PC-3 (cell line): ENCODE measurements at regions not wholly inside any gene's neighbourhood (a gene's known extent, or its start where the extent isn't known, plus 50 kb on each side); places are given as distances from the start of the nearest gene placed in this dataset.

Experiments
- ATAC-seq: fragments of 200-7000 bp; cut with Tn5 transposase; 2 replicates; pipeline ENCODE4 v1.9.1; 2020; ENCODE audit warnings: mild to moderate bottlenecking, moderate library complexity
- BruUV-seq: library from RNA; stranded (reverse); fragments of 400-500 nt; replicated peaks from 2 replicates; lab custom pipeline; 2021; lab: Mats Ljungman, UMichigan
- CTCF ChIA-PET: fragments of 300-600 bp; sonication (Branson Sonifier 250); formaldehyde crosslinking; loops from one replicate; lab custom pipeline; 2022; ENCODE audit warnings: antibody characterized with exemption; lab: Charles Lee
- POLR2A ChIA-PET: fragments of 300-600 bp; sonication (Branson Sonifier 250); formaldehyde crosslinking; loops from one replicate; lab custom pipeline; 2022; ENCODE audit warnings: antibody characterized with exemption; ENCODE audit not compliant: unreplicated experiment; lab: Charles Lee
- DNase-seq: peaks from one replicate; pipeline ENCODE4 v3.0.0-alpha.2; 2015
- H2AFZ ChIP-seq: fragments of 300-600 bp; sonication (generic); 2 replicates; pipeline ENCODE4 v1.6.0; 2016; ENCODE audit warnings: antibody characterized with exemption, low read length
- H3F3A ChIP-seq: fragments of 300-600 bp; sonication (generic); one replicate; pipeline ENCODE4 v1.6.0; 2017; ENCODE audit warnings: antibody characterized with exemption, low read length, control low read depth, mild to moderate bottlenecking; ENCODE audit not compliant: unreplicated experiment
- H3K27ac ChIP-seq: fragments of 300-600 bp; sonication (generic); 2 replicates; pipeline ENCODE4 v1.5.1; 2016; ENCODE audit warnings: mild to moderate bottlenecking, low read length
- H3K27me3 ChIP-seq: fragments of 300-600 bp; sonication (generic); 2 replicates; pipeline ENCODE4 v1.6.1; 2016; ENCODE audit warnings: low read length, mixed read lengths
- H3K36me3 ChIP-seq: fragments of 300-600 bp; sonication (generic); 2 replicates; pipeline ENCODE4 v1.6.1; 2016; ENCODE audit warnings: low read depth, mixed run types, low read length, mixed read lengths
- H3K4me1 ChIP-seq: fragments of 300-600 bp; sonication (generic); 2 replicates; pipeline ENCODE4 v1.5.1; 2016; ENCODE audit warnings: low read length; ENCODE audit not compliant: insufficient read depth
- H3K4me2 ChIP-seq: fragments of 300-600 bp; sonication (generic); 2 replicates; pipeline ENCODE4 v1.6.0; 2016; ENCODE audit warnings: low read length
- H3K4me3 ChIP-seq: fragments of 300-600 bp; sonication (generic); 2 replicates; pipeline ENCODE4 v1.5.1; 2016; ENCODE audit warnings: mild to moderate bottlenecking, low read length, mixed read lengths
- H3K79me2 ChIP-seq: fragments of 300-600 bp; sonication (generic); 2 replicates; pipeline ENCODE4 v1.6.1; 2017; ENCODE audit warnings: low read length, mixed read lengths
- H3K9ac ChIP-seq: fragments of 300-600 bp; sonication (generic); 2 replicates; pipeline ENCODE4 v1.6.0; 2016; ENCODE audit warnings: mild to moderate bottlenecking, low read length
- H3K9me2 ChIP-seq: fragments of 300-600 bp; sonication (generic); replicated peaks from 2 replicates; pipeline ENCODE4 v1.6.1; 2016; ENCODE audit warnings: mixed run types, low read length, mixed read lengths
- H3K9me3 ChIP-seq: fragments of 300-600 bp; sonication (generic); 2 replicates; pipeline ENCODE4 v1.6.1; 2016; ENCODE audit warnings: low read length, mixed read lengths
- H4K20me1 ChIP-seq: fragments of 300-600 bp; sonication (generic); 2 replicates; pipeline ENCODE4 v1.6.1; 2016; ENCODE audit warnings: low read length, mixed read lengths
- EZH2 ChIP-seq: fragments of 300-600 bp; sonication (generic); IDR thresholded peaks from one replicate; pipeline ENCODE4 v1.6.1; 2017; ENCODE audit warnings: antibody characterized with exemption, mild to moderate bottlenecking, low read length; ENCODE audit not compliant: unreplicated experiment
- EZH2phosphoT487 ChIP-seq: fragments of 300-600 bp; sonication (generic); IDR thresholded peaks from 2 replicates; pipeline ENCODE4 v1.6.1; 2018; ENCODE audit warnings: mild to moderate bottlenecking, antibody characterized with exemption, low read length, borderline replicate concordance
- intact Hi-C: fragments of 100-400 bp; cut with micrococcal nuclease; formaldehyde crosslinking; loops from 2 replicates; pipeline ENCODE4 v1.9.0; 2023
- TF ChIP-seq, protein P1 (sequence below): fragments of 300-600 bp; sonication (generic); conservative IDR thresholded peaks from 2 replicates; pipeline ENCODE4 v1.5.1; 2017; ENCODE audit warnings: antibody characterized with exemption, low read depth, mild to moderate bottlenecking, low read length

DNA sequence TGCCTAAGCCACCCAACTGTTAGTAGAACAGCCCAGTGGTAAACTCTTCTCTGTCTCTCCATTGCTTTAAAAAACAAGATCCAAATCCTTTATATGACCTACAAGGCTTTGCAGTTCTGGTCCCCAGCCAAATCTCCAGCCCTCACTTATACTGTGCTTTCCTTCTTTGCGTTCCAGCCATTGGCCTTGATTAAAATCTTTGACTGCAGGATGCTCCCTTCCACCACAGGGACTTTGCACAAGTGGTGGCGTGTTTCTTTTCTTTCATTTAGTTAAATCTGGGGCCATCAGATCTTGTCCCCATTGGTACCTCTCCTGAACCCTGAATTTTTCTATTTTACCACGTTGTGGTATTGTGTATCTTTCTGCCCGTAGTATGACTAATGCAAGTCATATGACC, 183.7 kb downstream of the VRK1 start:
- Histone ChIP-seq H3K27ac (no peak overlapping the region), H3F3A (no peaks in the 10 kb centered on the region), H3K27me3 (no peaks in the 10 kb centered on the region), H3K4me2 (no peak overlapping the region), H2AFZ (no peak overlapping the region), H3K36me3 (no peaks in the 10 kb centered on the region), H3K9me2 (no peaks in the 10 kb centered on the region), H3K4me1 (no peaks in the 10 kb centered on the region), H3K9me3 (no peaks in the 10 kb centered on the region), H3K9ac (no peak overlapping the region), H3K4me3 (no peak overlapping the region), H4K20me1 (no peaks in the 10 kb centered on the region), H3K79me2 (no peaks in the 10 kb centered on the region)
- POLR2A ChIA-PET = no interaction called here
- no peak for DNase-seq
- intact Hi-C loops = no loop called here
- ATAC-seq = no peak
- CTCF ChIA-PET = no interaction called here
- BruUV-seq = no TSS peak
- TF ChIP-seq EZH2phosphoT487 = no peak

DNA sequence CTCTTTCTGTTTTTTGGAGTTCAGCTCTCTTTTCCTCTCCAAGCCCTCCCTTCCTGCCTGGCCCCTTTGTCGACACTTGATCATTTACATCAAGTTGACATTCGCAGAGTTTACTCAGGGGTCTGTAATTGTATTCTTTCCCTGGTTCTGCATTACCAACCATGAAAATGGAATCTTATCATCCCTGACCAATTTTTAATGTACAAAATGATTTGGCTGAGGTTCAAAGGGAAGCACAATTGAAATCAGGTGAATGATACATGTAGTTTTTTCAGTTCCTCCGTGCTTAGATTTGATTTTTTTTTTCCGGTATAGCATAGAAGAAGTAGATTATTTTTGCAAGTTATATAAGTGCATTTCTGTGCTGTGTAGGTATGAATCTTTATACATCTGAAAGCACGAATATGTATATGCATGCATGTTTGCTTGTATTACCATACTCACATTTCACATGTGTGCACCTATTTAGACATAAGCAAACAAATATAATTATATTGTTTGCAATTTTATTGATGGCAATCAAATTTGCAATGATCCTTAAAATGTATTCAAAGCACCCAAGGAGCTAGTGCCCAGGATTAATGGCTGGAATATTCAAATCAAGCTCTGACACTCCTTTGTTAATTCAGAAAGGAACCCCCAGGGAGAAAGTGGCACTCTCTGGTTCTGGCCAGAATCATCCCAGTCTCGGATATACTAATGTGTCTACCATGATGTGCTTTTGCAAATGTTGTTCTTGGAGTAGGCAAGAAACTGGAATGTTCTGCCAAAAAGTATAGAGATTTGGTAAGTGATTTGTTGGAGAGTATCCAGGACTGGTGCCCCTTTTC, 189.3 kb downstream of the VRK1 start:
- H3F3A ChIP-seq = no peaks in the 10 kb centered on the region
- H3K9ac ChIP-seq = no peak overlapping the region
- DNase-seq = no peak
- TF ChIP-seq, protein P1, sequence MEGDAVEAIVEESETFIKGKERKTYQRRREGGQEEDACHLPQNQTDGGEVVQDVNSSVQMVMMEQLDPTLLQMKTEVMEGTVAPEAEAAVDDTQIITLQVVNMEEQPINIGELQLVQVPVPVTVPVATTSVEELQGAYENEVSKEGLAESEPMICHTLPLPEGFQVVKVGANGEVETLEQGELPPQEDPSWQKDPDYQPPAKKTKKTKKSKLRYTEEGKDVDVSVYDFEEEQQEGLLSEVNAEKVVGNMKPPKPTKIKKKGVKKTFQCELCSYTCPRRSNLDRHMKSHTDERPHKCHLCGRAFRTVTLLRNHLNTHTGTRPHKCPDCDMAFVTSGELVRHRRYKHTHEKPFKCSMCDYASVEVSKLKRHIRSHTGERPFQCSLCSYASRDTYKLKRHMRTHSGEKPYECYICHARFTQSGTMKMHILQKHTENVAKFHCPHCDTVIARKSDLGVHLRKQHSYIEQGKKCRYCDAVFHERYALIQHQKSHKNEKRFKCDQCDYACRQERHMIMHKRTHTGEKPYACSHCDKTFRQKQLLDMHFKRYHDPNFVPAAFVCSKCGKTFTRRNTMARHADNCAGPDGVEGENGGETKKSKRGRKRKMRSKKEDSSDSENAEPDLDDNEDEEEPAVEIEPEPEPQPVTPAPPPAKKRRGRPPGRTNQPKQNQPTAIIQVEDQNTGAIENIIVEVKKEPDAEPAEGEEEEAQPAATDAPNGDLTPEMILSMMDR = no peak
- TF ChIP-seq EZH2phosphoT487 (no peak), EZH2 (no peak)
- H3K27ac ChIP-seq = no peak overlapping the region
- H3K9me3 ChIP-seq = no peaks in the 10 kb centered on the region
- POLR2A ChIA-PET = no interaction called here
- H3K27me3 ChIP-seq = no peaks in the 10 kb centered on the region
- H3K4me1 ChIP-seq = no peaks in the 10 kb centered on the region
- no peak overlapping the region for H3K4me3 ChIP-seq
- H3K4me2 ChIP-seq = no peak overlapping the region
- H3K79me2 ChIP-seq = no peaks in the 10 kb centered on the region
- BruUV-seq = no TSS peak
- H2AFZ ChIP-seq = no peak overlapping the region
- intact Hi-C loops = no loop called here
- no peaks in the 10 kb centered on the region for H4K20me1 ChIP-seq
- CTCF ChIA-PET = no interaction called here
- no peak for ATAC-seq
- no peaks in the 10 kb centered on the region for H3K9me2 ChIP-seq
- H3K36me3 ChIP-seq = no peaks in the 10 kb centered on the region

DNA sequence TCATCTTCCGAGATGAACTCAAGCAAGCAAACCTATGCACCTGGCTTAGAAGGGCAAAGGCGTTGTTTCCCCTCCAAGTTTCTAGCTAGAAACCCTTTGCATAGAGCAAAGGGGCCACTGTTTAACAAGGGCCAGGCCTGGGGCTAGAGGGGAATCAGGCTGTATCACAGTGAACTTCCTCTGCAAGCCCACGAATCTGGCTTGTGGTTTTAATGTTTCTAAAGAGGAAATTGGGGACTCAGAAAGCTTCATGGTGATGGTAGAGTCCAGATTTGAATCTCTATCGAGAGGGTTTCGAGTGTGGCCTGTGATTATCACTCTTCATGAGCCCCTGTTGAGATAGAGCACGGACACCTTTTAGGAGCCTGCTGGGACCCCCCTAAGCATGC, 189.9 kb downstream of the VRK1 start:
- no peak overlapping the region for H2AFZ ChIP-seq

More for the DNA sequence above, 189.9 kb downstream of the VRK1 start:
- ATAC-seq (no peak), DNase-seq (no peak)
- BruUV-seq = no TSS peak
- no peaks in the 10 kb centered on the region for H3K4me1 ChIP-seq
- POLR2A ChIA-PET = no interaction called here
- H4K20me1 ChIP-seq = no peaks in the 10 kb centered on the region
- intact Hi-C loops = no loop called here
- no peaks in the 10 kb centered on the region for H3F3A ChIP-seq
- no peak overlapping the region for H3K9ac ChIP-seq
- H3K79me2 ChIP-seq = no peaks in the 10 kb centered on the region
- no peak for TF ChIP-seq EZH2phosphoT487
- TF ChIP-seq EZH2 = no peak
- TF ChIP-seq, protein P1 = no peak
- CTCF ChIA-PET = no interaction called here
- no peaks in the 10 kb centered on the region for H3K9me3 ChIP-seq
- no peak overlapping the region for H3K4me2 ChIP-seq
- no peak overlapping the region for H3K4me3 ChIP-seq
- no peak overlapping the region for H3K27ac ChIP-seq
- no peaks in the 10 kb centered on the region for H3K27me3 ChIP-seq
- no peaks in the 10 kb centered on the region for H3K9me2 ChIP-seq
- no peaks in the 10 kb centered on the region for H3K36me3 ChIP-seq
